ENCODE measurements at regions not wholly inside any gene's neighbourhood (a gene's known extent, or its start where the extent isn't known, plus 50 kb on each side); places are given as distances from the start of the nearest gene placed in this dataset.

GRCh38 chr14:51498411-51499227 lies 153.1 kb upstream of the FRMD6 start:
- no peak for FAIRE-seq
- DNase-seq (ENCODE audit: low spot score in 2 of 2), result no peak

- DNase-seq (ENCODE audit: low spot score in 2 of 2) (no peak), FAIRE-seq (no peak)
These were observed 150.9 kb upstream of the FRMD6 start for GRCh38 chr14:51500776-51501175.

- FAIRE-seq (no peak), DNase-seq (ENCODE audit: low spot score in 2 of 2) (no peak)
These were observed 150.0 kb upstream of the FRMD6 start for GRCh38 chr14:51501746-51502145.

- FAIRE-seq (no peak), DNase-seq (ENCODE audit: low spot score in 2 of 2) (no peak)
These were observed 147.0 kb upstream of the FRMD6 start for GRCh38 chr14:51504669-51505068.

- peak in 1 of 2 donors; percentile 10 for DNase-seq (ENCODE audit: low spot score in 2 of 2)
- no peak for FAIRE-seq
These were observed 144.2 kb upstream of the FRMD6 start for GRCh38 chr14:51507511-51507905.

GRCh38 chr14:51507906-51508511 lies 143.7 kb upstream of the FRMD6 start:
- FAIRE-seq (no peak), DNase-seq (ENCODE audit: low spot score in 2 of 2) (peak; percentile 11 to 49)

GRCh38 chr14:51511265-51511664 lies 140.4 kb upstream of the FRMD6 start:
- DNase-seq (ENCODE audit: low spot score in 2 of 2), result no peak
- no peak for FAIRE-seq

GRCh38 chr14:51512316-51512715 lies 139.4 kb upstream of the FRMD6 start:
- DNase-seq (ENCODE audit: low spot score in 2 of 2) (no peak), FAIRE-seq (no peak)

GRCh38 chr14:51513281-51513680 lies 138.4 kb upstream of the FRMD6 start:
- DNase-seq (ENCODE audit: low spot score in 2 of 2) (no peak), FAIRE-seq (no peak)

- no peak for FAIRE-seq
- DNase-seq (ENCODE audit: low spot score in 2 of 2), result no peak
These were observed 137.8 kb upstream of the FRMD6 start for GRCh38 chr14:51513933-51514332.

- DNase-seq (ENCODE audit: low spot score in 2 of 2) (no peak), FAIRE-seq (no peak)
These were observed 136.1 kb upstream of the FRMD6 start for GRCh38 chr14:51515611-51516010.

- FAIRE-seq (no peak), DNase-seq (ENCODE audit: low spot score in 2 of 2) (no peak)
These were observed 134.9 kb upstream of the FRMD6 start for GRCh38 chr14:51516706-51517395.

GRCh38 chr14:51518280-51518679 lies 133.4 kb upstream of the FRMD6 start:
- FAIRE-seq (no peak), DNase-seq (ENCODE audit: low spot score in 2 of 2) (no peak)

- DNase-seq (ENCODE audit: low spot score in 2 of 2), result no peak
- no peak for FAIRE-seq
These were observed 133.0 kb upstream of the FRMD6 start for GRCh38 chr14:51518711-51519110.

GRCh38 chr14:51520087-51520486 lies 131.6 kb upstream of the FRMD6 start:
- no peak for FAIRE-seq
- no peak for DNase-seq (ENCODE audit: low spot score in 2 of 2)

GRCh38 chr14:51521764-51522163 lies 129.9 kb upstream of the FRMD6 start:
- FAIRE-seq (no peak), DNase-seq (ENCODE audit: low spot score in 2 of 2) (no peak)

- no peak for FAIRE-seq
- no peak for DNase-seq (ENCODE audit: low spot score in 2 of 2)
These were observed 128.5 kb upstream of the FRMD6 start for GRCh38 chr14:51523243-51523642.

- FAIRE-seq (no peak), DNase-seq (ENCODE audit: low spot score in 2 of 2) (no peak)
These were observed 126.0 kb upstream of the FRMD6 start for GRCh38 chr14:51525739-51526138.

GRCh38 chr14:51527073-51527472 lies 124.6 kb upstream of the FRMD6 start:
- no peak for DNase-seq (ENCODE audit: low spot score in 2 of 2)
- FAIRE-seq, result no peak

- DNase-seq (ENCODE audit: low spot score in 2 of 2) (no peak), FAIRE-seq (no peak)
These were observed 122.0 kb upstream of the FRMD6 start for GRCh38 chr14:51529736-51530135.

GRCh38 chr14:51533160-51533559 lies 118.5 kb upstream of the FRMD6 start:
- FAIRE-seq, result no peak

More at GRCh38 chr14:51533160-51533559, 118.5 kb upstream of the FRMD6 start:
- DNase-seq (ENCODE audit: low spot score in 2 of 2), result no peak

Measured in frontal cortex (tissue), 3 donors.